ENCODE measurements at regions not wholly inside any gene's neighbourhood (a gene's known extent, or its start where the extent isn't known, plus 50 kb on each side); places are given as distances from the start of the nearest gene placed in this dataset.

DNA sequence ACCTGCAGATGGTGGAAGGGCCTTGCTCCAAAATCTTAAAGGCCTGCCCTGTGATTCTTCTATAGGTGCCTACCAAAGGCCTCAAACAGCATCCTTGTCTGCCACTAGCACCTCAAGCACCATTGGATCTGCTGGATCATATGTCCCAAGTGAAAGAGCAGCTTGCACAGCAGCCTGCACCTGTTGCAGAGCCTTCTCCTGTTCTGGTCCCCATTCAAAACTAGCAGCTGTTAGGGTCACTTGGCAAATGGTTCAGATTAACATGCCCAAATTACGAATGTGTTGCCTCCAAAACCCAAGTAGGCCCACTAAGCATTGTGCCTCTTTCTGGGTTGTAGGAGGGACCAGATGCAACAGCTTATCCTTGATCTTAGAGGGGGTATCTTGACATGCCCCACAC, 99.6 kb upstream of the F13A1 start:
- Histone ChIP-seq H3K9me3 (peaks cover 0 to 6% of the 10 kb centered on the region in 2 donors), H3K4me1 (no peaks in the 10 kb centered on the region), H3K27ac (no peak overlapping the region), H3K27me3 (no peaks in the 10 kb centered on the region), H3K4me3 (no peak overlapping the region), H3K36me3 (no peaks in the 10 kb centered on the region)
- no peak for DNase-seq (ENCODE audit: low spot score in 2 of 2)
- intact Hi-C loops (cut with DNase I; ENCODE audit: low total_unique reads), result no loop called here
- no peak for TF ChIP-seq POLR2A (IDR thresholded peaks at IDR 0.05)
- TF ChIP-seq POLR2AphosphoS5 (IDR thresholded peaks at IDR 0.05), result no peak
- no peak for TF ChIP-seq CTCF (IDR thresholded peaks at IDR 0.05)

DNA sequence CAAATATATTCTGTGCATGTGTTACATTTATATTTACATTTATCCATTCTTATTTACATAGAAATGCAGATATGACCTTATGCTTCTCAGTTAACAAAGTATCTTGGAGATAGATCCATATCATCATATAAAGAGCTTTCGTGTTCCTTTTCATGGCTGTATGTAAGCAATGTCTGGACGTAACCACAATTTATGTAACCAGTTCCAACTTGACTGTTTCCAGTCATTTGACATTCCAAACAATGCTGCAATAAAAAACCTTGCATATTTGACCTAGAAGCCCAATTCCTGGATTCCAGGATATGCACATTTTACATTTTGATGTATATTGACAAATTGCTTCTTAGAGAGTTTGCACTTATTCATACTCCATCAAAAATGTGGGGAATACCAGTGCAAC, 113.7 kb upstream of the F13A1 start:
- H3K27me3 ChIP-seq, result no peaks in the 10 kb centered on the region
- TF ChIP-seq POLR2A (IDR thresholded peaks at IDR 0.05) (no peak), CTCF (IDR thresholded peaks at IDR 0.05) (no peak), POLR2AphosphoS5 (IDR thresholded peaks at IDR 0.05) (no peak)
- no peak overlapping the region for H3K4me3 ChIP-seq
- DNase-seq (ENCODE audit: low spot score in 2 of 2), result no peak
- H3K9me3 ChIP-seq, result no peaks in the 10 kb centered on the region
- intact Hi-C loops (cut with DNase I; ENCODE audit: low total_unique reads), result loop anchor here (5.0 kb wide), 1 partner anchor 597 kb away; no protein-coding TSS in a partner anchor
- H3K36me3 ChIP-seq, result no peaks in the 10 kb centered on the region
- no peak overlapping the region for H3K27ac ChIP-seq
- no peaks in the 10 kb centered on the region for H3K4me1 ChIP-seq

- no peak for DNase-seq (ENCODE audit: low spot score in 2 of 2)
- H3K4me3 ChIP-seq, result no peak overlapping the region
- intact Hi-C loops (cut with DNase I; ENCODE audit: low total_unique reads), result loop anchor here (5.0 kb wide), 1 partner anchor 597 kb away; no protein-coding TSS in a partner anchor
- no peak for TF ChIP-seq POLR2A (IDR thresholded peaks at IDR 0.05)
- H3K27me3 ChIP-seq, result no peaks in the 10 kb centered on the region
- no peaks in the 10 kb centered on the region for H3K9me3 ChIP-seq
- no peak overlapping the region for H3K27ac ChIP-seq
- no peaks in the 10 kb centered on the region for H3K36me3 ChIP-seq
- no peaks in the 10 kb centered on the region for H3K4me1 ChIP-seq
These were observed 114.3 kb upstream of the F13A1 start for GRCh38 chr6:6434723-6435122.

DNA sequence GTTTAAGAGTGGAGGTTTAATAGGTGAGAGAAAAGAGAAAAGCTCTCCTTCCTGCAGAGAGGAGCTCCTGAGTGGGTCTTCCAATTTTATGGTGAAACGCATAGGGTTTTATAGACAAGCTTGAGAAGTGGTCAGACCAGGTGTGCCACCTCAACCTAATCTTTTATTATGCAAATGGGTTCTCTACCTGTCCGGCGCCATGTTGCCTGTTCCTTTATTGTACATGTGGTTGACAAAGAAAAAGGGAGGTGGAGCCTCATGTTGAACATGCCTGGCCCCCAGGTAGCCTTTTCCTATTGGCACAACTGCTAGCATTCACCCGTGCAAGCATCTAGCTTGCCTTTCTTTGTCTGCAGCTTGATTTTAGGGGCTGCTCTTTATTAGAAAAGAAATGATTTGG, 115.9 kb upstream of the F13A1 start:
- intact Hi-C loops (cut with DNase I; ENCODE audit: low total_unique reads), result no loop called here

DNA sequence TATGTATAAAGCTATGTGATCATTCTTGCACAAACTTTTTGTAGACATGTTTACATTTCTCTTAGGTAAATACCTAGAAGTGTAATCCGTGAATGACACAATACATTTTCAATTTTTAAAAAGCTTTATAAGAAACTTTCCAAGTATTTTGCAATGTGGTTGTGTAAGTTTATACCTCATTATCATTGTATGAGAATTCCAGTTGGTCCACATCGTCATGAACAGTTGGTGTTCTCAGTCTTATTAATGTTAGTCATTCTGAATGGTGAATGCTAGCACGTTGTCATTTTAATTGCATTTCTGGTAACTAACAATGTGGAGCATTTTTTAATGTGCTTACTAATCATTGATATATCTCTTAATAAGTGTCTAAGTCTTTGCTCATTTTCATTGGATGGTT, 116.5 kb upstream of the F13A1 start:
- no peak for DNase-seq (ENCODE audit: low spot score in 2 of 2)
- Histone ChIP-seq H3K27ac (no peak overlapping the region), H3K36me3 (no peaks in the 10 kb centered on the region), H3K4me3 (no peak overlapping the region), H3K9me3 (no peaks in the 10 kb centered on the region), H3K4me1 (no peaks in the 10 kb centered on the region), H3K27me3 (no peaks in the 10 kb centered on the region)
- intact Hi-C loops (cut with DNase I; ENCODE audit: low total_unique reads), result no loop called here
- TF ChIP-seq POLR2A (IDR thresholded peaks at IDR 0.05) (no peak), POLR2AphosphoS5 (IDR thresholded peaks at IDR 0.05) (no peak), CTCF (IDR thresholded peaks at IDR 0.05) (no peak)

More for the DNA sequence above, 115.9 kb upstream of the F13A1 start:
- no peak for DNase-seq (ENCODE audit: low spot score in 2 of 2)
- Histone ChIP-seq H3K27ac (no peak overlapping the region), H3K9me3 (no peaks in the 10 kb centered on the region), H3K36me3 (no peaks in the 10 kb centered on the region), H3K4me3 (no peak overlapping the region), H3K27me3 (no peaks in the 10 kb centered on the region), H3K4me1 (no peaks in the 10 kb centered on the region)
- TF ChIP-seq CTCF (IDR thresholded peaks at IDR 0.05) (no peak), POLR2A (IDR thresholded peaks at IDR 0.05) (no peak), POLR2AphosphoS5 (IDR thresholded peaks at IDR 0.05) (no peak)

DNA sequence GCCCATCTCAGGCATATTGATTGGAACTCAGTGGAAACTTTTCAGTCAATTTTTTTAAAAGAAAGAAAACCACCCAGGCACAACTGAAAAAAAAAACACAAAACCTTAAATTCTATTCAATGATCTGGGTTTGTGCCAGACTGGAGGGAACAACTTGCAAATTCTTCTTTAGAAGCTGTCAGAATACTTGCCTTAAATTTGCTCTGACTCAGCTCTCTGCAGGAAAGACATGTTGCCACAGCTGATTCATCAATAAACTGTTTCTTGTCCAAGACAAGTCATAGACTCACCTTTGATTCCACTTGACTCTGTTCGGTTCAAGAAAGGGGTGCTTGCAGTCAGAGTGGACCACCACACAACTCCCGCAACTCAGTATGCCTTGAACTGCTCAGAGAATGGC, 117.8 kb upstream of the F13A1 start:
- TF ChIP-seq CTCF (IDR thresholded peaks at IDR 0.05) (no peak), POLR2AphosphoS5 (IDR thresholded peaks at IDR 0.05) (no peak), POLR2A (IDR thresholded peaks at IDR 0.05) (no peak)
- Histone ChIP-seq H3K9me3 (no peaks in the 10 kb centered on the region), H3K27ac (no peak overlapping the region), H3K4me3 (no peak overlapping the region), H3K27me3 (no peaks in the 10 kb centered on the region), H3K4me1 (no peaks in the 10 kb centered on the region), H3K36me3 (no peaks in the 10 kb centered on the region)
- no peak for DNase-seq (ENCODE audit: low spot score in 2 of 2)
- intact Hi-C loops (cut with DNase I; ENCODE audit: low total_unique reads), result no loop called here
